SK-N-SH treated with all-trans-retinoic acid at 6 μM for 48 hours (cell line): ENCODE measurements at regions not wholly inside any gene's neighbourhood (a gene's known extent, or its start where the extent isn't known, plus 50 kb on each side); places are given as distances from the start of the nearest gene placed in this dataset.

Experiments used
- ARNTL ChIP-seq: fragments of 450-650 bp; formaldehyde crosslinking; IDR thresholded peaks from 2 replicates; pipeline ENCODE4 v1.5.0; 2020; ENCODE audit warnings: low read depth, mild to moderate bottlenecking, moderate library complexity, borderline replicate concordance
- CSDC2 ChIP-seq: fragments of 250-450 bp; sonication (Bioruptor Pico); IDR thresholded peaks from 2 replicates; pipeline ENCODE4 v1.5.0; 2020; ENCODE audit warnings: mild to moderate bottlenecking, moderate library complexity
- OSR1 ChIP-seq: fragments of 250-450 bp; sonication (Bioruptor Pico); IDR thresholded peaks from 2 replicates; pipeline ENCODE4 v1.8.0; 2022; ENCODE audit warnings: moderate library complexity, mild to moderate bottlenecking, inconsistent platforms
- ZFP30 ChIP-seq: fragments of 450-650 bp; formaldehyde crosslinking; IDR thresholded peaks from 2 replicates; pipeline ENCODE4 v1.5.0; 2022; ENCODE audit warnings: mild to moderate bottlenecking, moderate library complexity
- ZNF565 ChIP-seq: fragments of 450-650 bp; formaldehyde crosslinking; conservative IDR thresholded peaks from 2 replicates; pipeline ENCODE4 v1.5.0; 2020; ENCODE audit warnings: low read depth, mild to moderate bottlenecking, moderate library complexity

GRCh38 chrX:18003876-18004275 is 142.8 kb upstream of the RAI2 start:
- TF ChIP-seq ARNTL (CRISPR knock-in tag) (no peak), ZNF565 (CRISPR knock-in tag) (no peak), OSR1 (CRISPR knock-in tag) (no peak), CSDC2 (CRISPR knock-in tag) (no peak), ZFP30 (no peak)
